ENCODE measurements at regions not wholly inside any gene's neighbourhood (a gene's known extent, or its start where the extent isn't known, plus 50 kb on each side); places are given as distances from the start of the nearest gene placed in this dataset.
A peak's percentile ranks its signal among the peaks of the same experiment; 100 is the strongest.
"Not testable (repeated sequence)": the region's sequence is repeated elsewhere in the genome, so short reads cannot be mapped to it uniquely, and the experiment has no call there.

- no peak for DNase-seq
Observed at GRCh38 chr10:29720149-29720548, 85.4 kb upstream of the SVIL start.

- no peak for DNase-seq
Observed at GRCh38 chr10:29719281-29719675, 84.5 kb upstream of the SVIL start.

GRCh38 chr10:29715296-29715695, 80.5 kb upstream of the SVIL start:
- DNase-seq, result no peak

GRCh38 chr10:29714096-29714874, 79.5 kb upstream of the SVIL start:
- no peak for DNase-seq

GRCh38 chr10:29713450-29713849, 78.7 kb upstream of the SVIL start:
- no peak for DNase-seq

GRCh38 chr10:29712108-29712507, 77.3 kb upstream of the SVIL start:
- no peak for DNase-seq

- DNase-seq, result no peak
Observed at GRCh38 chr10:29710128-29710527, 75.4 kb upstream of the SVIL start.

- no peak for DNase-seq
Observed at GRCh38 chr10:29709484-29710002, 74.8 kb upstream of the SVIL start.

GRCh38 chr10:29703271-29703670, 68.5 kb upstream of the SVIL start:
- DNase-seq, result peak; percentile 21

- DNase-seq, result peak; percentile 43
Observed at GRCh38 chr10:29702273-29703164, 67.7 kb upstream of the SVIL start.

GRCh38 chr10:29701306-29701705, 66.5 kb upstream of the SVIL start:
- DNase-seq, result no peak

- DNase-seq, result no peak
Observed at GRCh38 chr10:29699621-29700020, 64.8 kb upstream of the SVIL start.

GRCh38 chr10:29698773-29699490, 64.2 kb upstream of the SVIL start:
- DNase-seq, result no peak

GRCh38 chr10:29696581-29696980, 61.8 kb upstream of the SVIL start:
- not testable (repeated sequence) for DNase-seq

GRCh38 chr10:29694121-29694520, 59.4 kb upstream of the SVIL start:
- DNase-seq, result no peak

- DNase-seq, result peak; percentile 83
Observed at GRCh38 chr10:29692121-29692539, 57.4 kb upstream of the SVIL start.

GRCh38 chr10:29691564-29692072, 56.8 kb upstream of the SVIL start:
- DNase-seq, result peak; percentile 84

- no peak for DNase-seq
Observed at GRCh38 chr10:29689001-29689400, 54.2 kb upstream of the SVIL start.

GRCh38 chr10:29688230-29688661, 53.5 kb upstream of the SVIL start:
- DNase-seq, result no peak

- no peak for DNase-seq
Observed at GRCh38 chr10:29687421-29688164, 52.8 kb upstream of the SVIL start.

- DNase-seq, result no peak
Observed at GRCh38 chr10:29685506-29685905, 50.7 kb upstream of the SVIL start.
